Activated CD4-positive, alpha-beta T cell treated with anti-CD3 and anti-CD28 coated beads, Interleukin-2, amount 50 U/mL, for 48 hours (primary cell): ENCODE measurements at regions not wholly inside any gene's neighbourhood (a gene's known extent, or its start where the extent isn't known, plus 50 kb on each side); places are given as distances from the start of the nearest gene placed in this dataset.

Source experiments
- DNase-seq, 2 experiments: peaks; one replicate each; pipeline ENCODE4 v3.0.0-alpha.2; 2020

- DNase-seq: no peak
Measured at GRCh38 chr13:53885997-53886396, 857.4 kb downstream of the OLFM4 start.

GRCh38 chr13:53890696-53891095, 862.1 kb downstream of the OLFM4 start:
- no peak for DNase-seq

GRCh38 chr13:53901593-53901992, 873.0 kb downstream of the OLFM4 start:
- DNase-seq: no peak

GRCh38 chr13:53907891-53908290, 879.3 kb downstream of the OLFM4 start:
- DNase-seq: no peak

GRCh38 chr13:53920916-53921315, 892.3 kb downstream of the OLFM4 start:
- no peak for DNase-seq

- DNase-seq: no peak
Measured at GRCh38 chr13:53921473-53921872, 892.9 kb downstream of the OLFM4 start.

GRCh38 chr13:53941588-53942190, 913.1 kb downstream of the OLFM4 start:
- DNase-seq: no peak

- DNase-seq: no peak
Measured at GRCh38 chr13:53946500-53946899, 917.9 kb downstream of the OLFM4 start.

GRCh38 chr13:53953183-53953582, 924.6 kb downstream of the OLFM4 start:
- no peak for DNase-seq
